ENCODE measurements at regions not wholly inside any gene's neighbourhood (a gene's known extent, or its start where the extent isn't known, plus 50 kb on each side); places are given as distances from the start of the nearest gene placed in this dataset.
"Not testable (repeated sequence)": the region's sequence is repeated elsewhere in the genome, so short reads cannot be mapped to it uniquely, and the experiment has no call there.

DNA sequence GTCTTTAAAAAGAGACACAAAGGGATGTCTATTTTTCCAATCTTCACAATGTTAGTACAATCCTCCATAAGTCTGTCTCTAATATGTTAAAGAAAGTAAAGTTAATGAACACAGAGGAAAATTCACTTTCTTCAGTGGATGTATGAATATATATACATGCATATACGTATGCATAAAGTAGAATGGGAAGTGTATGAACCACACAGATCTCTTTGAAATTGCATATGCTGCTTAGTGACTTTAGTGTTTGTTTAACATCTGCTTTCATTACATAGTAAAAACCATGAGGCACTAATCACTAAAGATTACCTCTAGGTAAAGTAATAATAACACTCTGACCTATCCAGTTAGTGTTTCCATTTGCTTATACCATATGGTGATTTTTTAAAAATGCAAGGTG lies 451.2 kb downstream of the SEMA3D start:
- TF ChIP-seq, protein P1, sequence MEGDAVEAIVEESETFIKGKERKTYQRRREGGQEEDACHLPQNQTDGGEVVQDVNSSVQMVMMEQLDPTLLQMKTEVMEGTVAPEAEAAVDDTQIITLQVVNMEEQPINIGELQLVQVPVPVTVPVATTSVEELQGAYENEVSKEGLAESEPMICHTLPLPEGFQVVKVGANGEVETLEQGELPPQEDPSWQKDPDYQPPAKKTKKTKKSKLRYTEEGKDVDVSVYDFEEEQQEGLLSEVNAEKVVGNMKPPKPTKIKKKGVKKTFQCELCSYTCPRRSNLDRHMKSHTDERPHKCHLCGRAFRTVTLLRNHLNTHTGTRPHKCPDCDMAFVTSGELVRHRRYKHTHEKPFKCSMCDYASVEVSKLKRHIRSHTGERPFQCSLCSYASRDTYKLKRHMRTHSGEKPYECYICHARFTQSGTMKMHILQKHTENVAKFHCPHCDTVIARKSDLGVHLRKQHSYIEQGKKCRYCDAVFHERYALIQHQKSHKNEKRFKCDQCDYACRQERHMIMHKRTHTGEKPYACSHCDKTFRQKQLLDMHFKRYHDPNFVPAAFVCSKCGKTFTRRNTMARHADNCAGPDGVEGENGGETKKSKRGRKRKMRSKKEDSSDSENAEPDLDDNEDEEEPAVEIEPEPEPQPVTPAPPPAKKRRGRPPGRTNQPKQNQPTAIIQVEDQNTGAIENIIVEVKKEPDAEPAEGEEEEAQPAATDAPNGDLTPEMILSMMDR (IDR thresholded peaks at IDR 0.05; ENCODE audit: unreplicated experiment): no peak
- Mint-ChIP-seq H3K9me3 (ENCODE audit: unreplicated experiment) (no peaks in the 10 kb centered on the region), H3K4me1 (ENCODE audit: unreplicated experiment) (no peaks in the 10 kb centered on the region), H3K36me3 (ENCODE audit: low read depth, unreplicated experiment) (no peaks in the 10 kb centered on the region), H3K27me3 (ENCODE audit: unreplicated experiment) (no peaks in the 10 kb centered on the region), H3K4me3 (ENCODE audit: unreplicated experiment) (no peak overlapping the region), H3K27ac (ENCODE audit: unreplicated experiment) (no peak overlapping the region)
- no peak for DNase-seq (ENCODE audit: low spot score)

DNA sequence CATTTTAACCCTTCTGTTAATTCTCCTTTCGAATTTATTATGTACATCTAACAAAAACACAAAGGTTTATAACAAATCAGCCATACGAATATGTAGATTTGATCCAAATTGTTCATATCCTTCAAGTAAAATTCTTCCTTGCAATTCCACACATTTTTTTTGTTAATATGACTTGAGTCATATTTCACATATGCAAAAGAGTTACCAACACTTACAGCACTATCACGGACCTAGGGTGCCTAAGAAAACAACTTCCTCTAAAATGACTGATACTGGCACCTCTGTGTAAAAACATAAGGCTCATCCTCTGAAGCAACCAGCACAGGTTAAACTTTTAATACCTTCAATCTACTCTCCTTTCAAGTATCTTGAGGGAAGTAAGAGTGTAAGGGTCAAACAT lies 451.8 kb downstream of the SEMA3D start:
- Mint-ChIP-seq H3K4me3 (ENCODE audit: unreplicated experiment) (no peak overlapping the region), H3K27me3 (ENCODE audit: unreplicated experiment) (no peaks in the 10 kb centered on the region), H3K27ac (ENCODE audit: unreplicated experiment) (no peak overlapping the region)

DNA sequence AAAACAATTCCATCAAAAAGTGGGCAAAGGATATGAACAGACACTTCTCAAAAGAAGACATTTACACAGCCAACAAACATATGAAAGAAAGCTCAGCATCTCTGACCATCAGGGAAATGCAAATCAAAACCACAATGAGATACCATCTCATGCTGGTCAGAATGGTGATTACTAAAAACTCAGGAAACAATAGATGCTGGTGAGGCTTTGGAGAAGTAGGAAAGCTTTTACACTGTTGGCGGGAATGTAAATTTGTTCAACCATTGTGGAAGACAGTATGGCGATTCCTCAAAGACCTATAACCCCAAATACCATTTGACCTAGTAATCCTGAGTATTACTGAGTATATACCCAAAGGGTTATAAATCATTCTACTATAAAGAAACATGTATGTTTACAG lies 452.9 kb downstream of the SEMA3D start:
- H3K27me3 Mint-ChIP-seq (ENCODE audit: unreplicated experiment); H3K9me3 Mint-ChIP-seq (ENCODE audit: unreplicated experiment); H3K27ac Mint-ChIP-seq (ENCODE audit: unreplicated experiment); H3K4me1 Mint-ChIP-seq (ENCODE audit: unreplicated experiment); H3K4me3 Mint-ChIP-seq (ENCODE audit: unreplicated experiment); DNase-seq (ENCODE audit: low spot score); H3K36me3 Mint-ChIP-seq (ENCODE audit: low read depth, unreplicated experiment): not testable (repeated sequence)

More for the DNA sequence above, 451.8 kb downstream of the SEMA3D start:
- H3K9me3 Mint-ChIP-seq (ENCODE audit: unreplicated experiment): no peaks in the 10 kb centered on the region
- no peak for DNase-seq (ENCODE audit: low spot score)
- H3K4me1 Mint-ChIP-seq (ENCODE audit: unreplicated experiment): no peaks in the 10 kb centered on the region
- no peaks in the 10 kb centered on the region for H3K36me3 Mint-ChIP-seq (ENCODE audit: low read depth, unreplicated experiment)
- TF ChIP-seq, protein P1 (IDR thresholded peaks at IDR 0.05; ENCODE audit: unreplicated experiment): no peak

DNA sequence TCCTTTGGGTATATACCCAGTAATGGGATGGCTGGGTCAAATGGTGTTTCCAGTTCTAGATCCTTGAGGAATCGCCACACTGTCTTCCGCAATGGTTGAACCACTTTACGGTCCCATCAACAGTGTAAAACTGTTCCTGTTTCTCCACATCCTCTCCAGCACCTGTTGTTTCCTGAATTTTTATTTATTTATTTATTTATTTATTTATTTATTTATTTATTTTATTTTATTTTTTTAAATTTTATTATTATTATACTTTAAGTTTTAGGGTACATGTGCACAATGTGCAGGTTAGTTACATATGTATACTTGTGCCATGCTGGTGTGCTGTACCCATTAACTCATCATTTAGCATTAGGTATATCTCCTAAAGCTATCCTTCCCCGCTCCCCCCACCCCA lies 456.0 kb downstream of the SEMA3D start:
- H3K4me3 Mint-ChIP-seq (ENCODE audit: unreplicated experiment): not testable (repeated sequence)

DNA sequence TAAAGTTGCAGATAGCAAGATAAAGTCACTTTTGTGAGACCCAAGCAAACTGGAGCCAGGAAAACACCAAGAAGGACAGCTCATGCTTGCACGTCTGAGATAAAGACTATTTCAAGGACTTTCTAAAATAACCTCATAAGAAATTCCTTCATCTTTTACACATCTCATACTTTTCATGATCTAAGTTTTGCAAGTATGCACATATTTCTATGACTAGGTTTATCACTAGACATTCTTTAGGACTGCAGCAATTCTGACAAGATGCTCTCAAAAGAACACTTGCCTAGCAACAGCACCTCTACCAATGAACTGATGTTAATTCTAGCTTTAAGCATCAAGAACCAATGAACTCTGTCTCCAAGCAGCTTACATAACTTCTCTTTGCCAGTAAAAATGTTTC lies 457.6 kb downstream of the SEMA3D start:
- H3K4me3 Mint-ChIP-seq (ENCODE audit: unreplicated experiment): no peak overlapping the region
- no peak for DNase-seq (ENCODE audit: low spot score)
- no peak overlapping the region for H3K27ac Mint-ChIP-seq (ENCODE audit: unreplicated experiment)
- no peaks in the 10 kb centered on the region for H3K4me1 Mint-ChIP-seq (ENCODE audit: unreplicated experiment)
- H3K9me3 Mint-ChIP-seq (ENCODE audit: unreplicated experiment): no peaks in the 10 kb centered on the region
- H3K36me3 Mint-ChIP-seq (ENCODE audit: low read depth, unreplicated experiment): no peaks in the 10 kb centered on the region
- H3K27me3 Mint-ChIP-seq (ENCODE audit: unreplicated experiment): peaks cover 3% of the 10 kb centered on the region
- TF ChIP-seq, protein P1 (IDR thresholded peaks at IDR 0.05; ENCODE audit: unreplicated experiment): no peak

More for the DNA sequence above, 456.0 kb downstream of the SEMA3D start:
- H3K27me3 Mint-ChIP-seq (ENCODE audit: unreplicated experiment); H3K4me1 Mint-ChIP-seq (ENCODE audit: unreplicated experiment); H3K27ac Mint-ChIP-seq (ENCODE audit: unreplicated experiment); H3K36me3 Mint-ChIP-seq (ENCODE audit: low read depth, unreplicated experiment); DNase-seq (ENCODE audit: low spot score); H3K9me3 Mint-ChIP-seq (ENCODE audit: unreplicated experiment): not testable (repeated sequence)

DNA sequence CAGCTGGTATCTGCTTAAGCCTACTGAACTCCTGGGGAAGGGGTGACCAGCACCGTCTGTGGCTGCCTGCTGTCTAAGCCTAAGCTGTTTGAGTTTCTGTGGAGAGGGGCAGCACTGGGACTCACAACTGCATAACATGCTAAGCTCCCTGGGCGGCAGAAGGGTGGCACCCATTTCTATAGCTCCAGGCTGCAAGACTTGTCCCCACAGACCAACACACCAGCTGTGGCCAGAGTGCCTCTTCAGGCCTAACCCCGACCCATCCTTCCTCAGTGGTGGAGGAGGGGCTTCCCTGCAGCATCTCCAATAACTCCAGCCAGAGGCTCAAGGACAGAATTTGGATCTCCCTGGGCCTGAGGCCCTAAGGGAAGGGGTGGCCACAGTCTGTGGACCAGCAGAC lies 464.1 kb downstream of the SEMA3D start:
- H3K4me1 Mint-ChIP-seq (ENCODE audit: unreplicated experiment): no peaks in the 10 kb centered on the region
- H3K4me3 Mint-ChIP-seq (ENCODE audit: unreplicated experiment): no peak overlapping the region
- no peak for DNase-seq (ENCODE audit: low spot score)
- H3K27me3 Mint-ChIP-seq (ENCODE audit: unreplicated experiment): peaks cover 3% of the 10 kb centered on the region
- H3K36me3 Mint-ChIP-seq (ENCODE audit: low read depth, unreplicated experiment): no peaks in the 10 kb centered on the region
- TF ChIP-seq, protein P1 (IDR thresholded peaks at IDR 0.05; ENCODE audit: unreplicated experiment): no peak
- H3K9me3 Mint-ChIP-seq (ENCODE audit: unreplicated experiment): no peaks in the 10 kb centered on the region
- no peak overlapping the region for H3K27ac Mint-ChIP-seq (ENCODE audit: unreplicated experiment)

All from endothelial cell (in vitro differentiated cells).